ENCODE measurements at regions not wholly inside any gene's neighbourhood (a gene's known extent, or its start where the extent isn't known, plus 50 kb on each side); places are given as distances from the start of the nearest gene placed in this dataset.

GRCh38 chr7:18369011-18369410 lies 126.5 kb upstream of the HDAC9 start:
- DNase-seq (ENCODE audit: extremely low spot score in 2 of 2) = no peak
- no peaks in the 10 kb centered on the region for H3K36me3 ChIP-seq
- no peaks in the 10 kb centered on the region for H3K9me3 ChIP-seq
- H3K4me1 ChIP-seq = no peaks in the 10 kb centered on the region
- H3K4me3 ChIP-seq = no peak overlapping the region
- no peaks in the 10 kb centered on the region for H3K27me3 ChIP-seq
- no peak overlapping the region for H3K27ac ChIP-seq
- intact Hi-C loops (cut with DNase I) = loop anchor here (5.0 kb wide), 1 partner anchor 193 kb away; no protein-coding TSS in a partner anchor
- TF ChIP-seq POLR2A (IDR thresholded peaks at IDR 0.05) (no peak), POLR2AphosphoS5 (IDR thresholded peaks at IDR 0.05; ENCODE audit: insufficient read depth in 1 of 2, low read depth in 1 of 2) (no peak), CTCF (IDR thresholded peaks at IDR 0.05) (no peak)

GRCh38 chr7:18370633-18371032 lies 124.9 kb upstream of the HDAC9 start:
- H3K36me3 ChIP-seq = no peaks in the 10 kb centered on the region
- H3K9me3 ChIP-seq = no peaks in the 10 kb centered on the region
- H3K4me3 ChIP-seq = no peak overlapping the region
- no peaks in the 10 kb centered on the region for H3K4me1 ChIP-seq
- TF ChIP-seq POLR2AphosphoS5 (IDR thresholded peaks at IDR 0.05; ENCODE audit: insufficient read depth in 1 of 2, low read depth in 1 of 2) = no peak
- TF ChIP-seq CTCF (IDR thresholded peaks at IDR 0.05) = no peak
- no peak for TF ChIP-seq POLR2A (IDR thresholded peaks at IDR 0.05)
- H3K27ac ChIP-seq = no peak overlapping the region
- intact Hi-C loops (cut with DNase I) = no loop called here
- no peak for DNase-seq (ENCODE audit: extremely low spot score in 2 of 2)
- no peaks in the 10 kb centered on the region for H3K27me3 ChIP-seq

GRCh38 chr7:18378989-18379605 lies 116.5 kb upstream of the HDAC9 start:
- Histone ChIP-seq H3K36me3 (no peaks in the 10 kb centered on the region), H3K4me3 (no peak overlapping the region), H3K9me3 (no peaks in the 10 kb centered on the region), H3K27ac (no peak overlapping the region), H3K27me3 (no peaks in the 10 kb centered on the region), H3K4me1 (no peaks in the 10 kb centered on the region)
- no peak for DNase-seq (ENCODE audit: extremely low spot score in 2 of 2)
- intact Hi-C loops (cut with DNase I) = no loop called here
- no peak for TF ChIP-seq POLR2AphosphoS5 (IDR thresholded peaks at IDR 0.05; ENCODE audit: insufficient read depth in 1 of 2, low read depth in 1 of 2)
- no peak for TF ChIP-seq POLR2A (IDR thresholded peaks at IDR 0.05)
- no peak for TF ChIP-seq CTCF (IDR thresholded peaks at IDR 0.05)

- Histone ChIP-seq H3K4me3 (no peak overlapping the region), H3K27me3 (no peaks in the 10 kb centered on the region), H3K36me3 (no peaks in the 10 kb centered on the region), H3K4me1 (peaks cover 10% of the 10 kb centered on the region), H3K9me3 (no peaks in the 10 kb centered on the region), H3K27ac (no peak overlapping the region)
- TF ChIP-seq CTCF (IDR thresholded peaks at IDR 0.05) (no peak), POLR2A (IDR thresholded peaks at IDR 0.05) (no peak), POLR2AphosphoS5 (IDR thresholded peaks at IDR 0.05; ENCODE audit: insufficient read depth in 1 of 2, low read depth in 1 of 2) (no peak)
- intact Hi-C loops (cut with DNase I) = no loop called here
- no peak for DNase-seq (ENCODE audit: extremely low spot score in 2 of 2)
Observed at GRCh38 chr7:18384491-18385143, 110.9 kb upstream of the HDAC9 start.

GRCh38 chr7:18386607-18387006 lies 108.9 kb upstream of the HDAC9 start:
- no peak for DNase-seq (ENCODE audit: extremely low spot score in 2 of 2)
- TF ChIP-seq CTCF (IDR thresholded peaks at IDR 0.05) = no peak
- TF ChIP-seq POLR2A (IDR thresholded peaks at IDR 0.05) = no peak
- no peak for TF ChIP-seq POLR2AphosphoS5 (IDR thresholded peaks at IDR 0.05; ENCODE audit: insufficient read depth in 1 of 2, low read depth in 1 of 2)
- H3K36me3 ChIP-seq = no peaks in the 10 kb centered on the region
- intact Hi-C loops (cut with DNase I) = no loop called here
- H3K4me1 ChIP-seq = peaks cover 24% of the 10 kb centered on the region
- no peak overlapping the region for H3K27ac ChIP-seq
- H3K9me3 ChIP-seq = no peaks in the 10 kb centered on the region
- no peak overlapping the region for H3K4me3 ChIP-seq
- H3K27me3 ChIP-seq = no peaks in the 10 kb centered on the region
